Thoracic aorta (tissue), 2 donors: ENCODE measurements at regions not wholly inside any gene's neighbourhood (a gene's known extent, or its start where the extent isn't known, plus 50 kb on each side); places are given as distances from the start of the nearest gene placed in this dataset.

ENCODE experiments used
- ATAC-seq: fragments of 150-250 bp; one replicate; pipeline ENCODE4 v1.8.0; 2017; ENCODE audit warnings: low read depth; ENCODE audit not compliant: insufficient number of reproducible peaks, low FRiP score
- DNase-seq: peaks from one replicate; pipeline ENCODE4 v3.0.0-alpha.2; 2020; ENCODE audit warnings: low spot score
- H3K27ac ChIP-seq, 2 donors: fragments of 200-600 bp; sonication (generic); 1 replicate in 1 of 2; 2 replicates in 1 of 2; pipeline ENCODE4 v1.5.1; 2016; ENCODE audit warnings: mild to moderate bottlenecking in 2 of 2, moderate library complexity in 2 of 2
- H3K27me3 ChIP-seq: fragments of 200-600 bp; sonication (generic); replicated peaks from 2 replicates; pipeline ENCODE4 v1.6.0; 2016; ENCODE audit warnings: mild to moderate bottlenecking; ENCODE audit not compliant: insufficient read depth
- H3K36me3 ChIP-seq: fragments of 200-600 bp; sonication (generic); one replicate; pipeline ENCODE4 v1.5.1; 2016
- H3K4me1 ChIP-seq, 2 donors: fragments of 200-600 bp; sonication (generic); 1 replicate in 1 of 2; 2 replicates in 1 of 2; pipeline versions ENCODE4 v1.5.1 to v1.6.0; 2016; ENCODE audit warnings: low read depth in 2 of 2, mild to moderate bottlenecking in 1 of 2; ENCODE audit not compliant: control insufficient read depth in 1 of 2
- H3K4me3 ChIP-seq: fragments of 200-600 bp; sonication (generic); 2 replicates; pipeline ENCODE4 v1.5.1; 2016; ENCODE audit warnings: mild to moderate bottlenecking
- H3K9me3 ChIP-seq: fragments of 200-600 bp; sonication (generic); 2 replicates; pipeline ENCODE4 v1.5.1; 2016
- CTCF ChIP-seq: fragments of 200-600 bp; sonication (generic); IDR thresholded peaks from one replicate; pipeline ENCODE4 v1.5.1; 2019; ENCODE audit warnings: antibody characterized with exemption

- Histone ChIP-seq H3K27me3 (no peaks in the 10 kb centered on the region), H3K27ac (no peak overlapping the region), H3K36me3 (no peaks in the 10 kb centered on the region), H3K4me1 (peaks cover 0 to 9% of the 10 kb centered on the region in 2 donors), H3K4me3 (no peak overlapping the region), H3K9me3 (no peaks in the 10 kb centered on the region)
- ATAC-seq = no peak
- no peak for TF ChIP-seq CTCF
- no peak for DNase-seq
Measured at GRCh38 chr2:120577721-120578295, 157.9 kb upstream of the GLI2 start.

- DNase-seq = no peak
- no peak for TF ChIP-seq CTCF
- no peaks in the 10 kb centered on the region for H3K27me3 ChIP-seq
- no peak overlapping the region for H3K4me3 ChIP-seq
- H3K36me3 ChIP-seq = no peaks in the 10 kb centered on the region
- H3K4me1 ChIP-seq = peaks cover 0 to 9% of the 10 kb centered on the region in 2 donors
- no peak overlapping the region for H3K27ac ChIP-seq
- no peak for ATAC-seq
- H3K9me3 ChIP-seq = no peaks in the 10 kb centered on the region
Measured at GRCh38 chr2:120578576-120579352, 156.9 kb upstream of the GLI2 start.

- ATAC-seq (no peak), DNase-seq (no peak)
- no peak for TF ChIP-seq CTCF
- Histone ChIP-seq H3K4me3 (no peak overlapping the region), H3K36me3 (no peaks in the 10 kb centered on the region), H3K27ac (no peak overlapping the region), H3K9me3 (no peaks in the 10 kb centered on the region), H3K4me1 (peaks cover 0 to 9% of the 10 kb centered on the region in 2 donors), H3K27me3 (no peaks in the 10 kb centered on the region)
Measured at GRCh38 chr2:120579916-120580685, 155.6 kb upstream of the GLI2 start.

GRCh38 chr2:120580709-120581108 lies 155.0 kb upstream of the GLI2 start:
- DNase-seq = no peak
- Histone ChIP-seq H3K9me3 (no peaks in the 10 kb centered on the region), H3K4me1 (peaks cover 0 to 9% of the 10 kb centered on the region in 2 donors), H3K27ac (no peak overlapping the region), H3K4me3 (no peak overlapping the region), H3K27me3 (no peaks in the 10 kb centered on the region), H3K36me3 (no peaks in the 10 kb centered on the region)
- TF ChIP-seq CTCF = no peak
- ATAC-seq = no peak

GRCh38 chr2:120583121-120583520 lies 152.5 kb upstream of the GLI2 start:
- TF ChIP-seq CTCF = no peak
- H3K9me3 ChIP-seq = no peaks in the 10 kb centered on the region
- no peak for ATAC-seq
- no peaks in the 10 kb centered on the region for H3K4me1 ChIP-seq
- no peak overlapping the region for H3K27ac ChIP-seq
- no peak for DNase-seq
- H3K27me3 ChIP-seq = no peaks in the 10 kb centered on the region
- H3K4me3 ChIP-seq = no peak overlapping the region
- H3K36me3 ChIP-seq = no peaks in the 10 kb centered on the region
